NCI-H1417 (cell line): ENCODE measurements at regions not wholly inside any gene's neighbourhood (a gene's known extent, or its start where the extent isn't known, plus 50 kb on each side); places are given as distances from the start of the nearest gene placed in this dataset.
"Not testable (repeated sequence)": the region's sequence is repeated elsewhere in the genome, so short reads cannot be mapped to it uniquely, and the experiment has no call there.

Experiments
- DNase-seq, 3 experiments: peaks; one replicate each; lab custom pipeline; 2025; lab: John Stamatoyannopoulos, UW

- DNase-seq, result peak in 1 of 3 experiments; percentile 50
Measured at GRCh38 chr1:239987103-239987745, 104.5 kb upstream of the FMN2 start.

DNA sequence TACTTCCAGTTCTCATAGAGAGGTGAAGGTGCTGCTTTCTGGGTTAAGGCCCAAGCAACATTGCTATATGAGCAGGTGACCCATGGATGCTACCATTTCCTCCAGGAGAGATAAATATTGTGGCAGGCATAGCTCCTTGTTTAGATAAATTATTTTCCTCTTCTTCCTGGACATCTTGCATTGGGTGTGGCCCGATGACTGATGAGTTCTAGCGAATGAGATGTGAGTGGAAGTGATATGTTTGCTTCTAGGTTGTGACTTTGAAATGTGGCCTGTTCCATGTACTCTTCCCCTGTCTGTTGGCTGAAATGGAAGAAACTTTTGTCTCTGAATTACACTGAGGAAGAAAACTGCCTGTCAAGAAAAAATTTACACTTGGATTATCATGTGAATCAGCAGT, 101.7 kb upstream of the FMN2 start:
- no peak for DNase-seq

DNA sequence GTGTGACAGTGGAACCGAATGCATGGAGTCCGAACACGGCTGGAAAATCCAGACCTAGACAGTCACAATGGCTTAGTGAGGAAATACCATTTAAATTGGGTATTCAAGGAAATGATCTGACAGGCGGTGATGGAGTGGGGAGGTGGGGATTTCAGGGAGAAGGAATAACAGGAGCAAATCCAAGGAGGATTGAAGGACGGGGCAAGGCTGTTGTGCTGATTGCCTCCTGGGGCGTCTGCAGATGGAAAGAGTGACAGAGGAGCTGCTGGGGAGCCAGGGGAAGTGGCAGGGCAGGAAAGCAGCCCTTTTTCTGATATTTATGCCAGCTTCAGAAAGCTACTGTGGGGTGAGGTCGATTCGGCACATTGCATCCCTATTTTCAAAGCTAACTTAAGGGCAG, 99.1 kb upstream of the FMN2 start:
- DNase-seq, result not testable (repeated sequence)

- no peak for DNase-seq
Measured at GRCh38 chr1:239993366-239993765, 98.3 kb upstream of the FMN2 start.

DNA sequence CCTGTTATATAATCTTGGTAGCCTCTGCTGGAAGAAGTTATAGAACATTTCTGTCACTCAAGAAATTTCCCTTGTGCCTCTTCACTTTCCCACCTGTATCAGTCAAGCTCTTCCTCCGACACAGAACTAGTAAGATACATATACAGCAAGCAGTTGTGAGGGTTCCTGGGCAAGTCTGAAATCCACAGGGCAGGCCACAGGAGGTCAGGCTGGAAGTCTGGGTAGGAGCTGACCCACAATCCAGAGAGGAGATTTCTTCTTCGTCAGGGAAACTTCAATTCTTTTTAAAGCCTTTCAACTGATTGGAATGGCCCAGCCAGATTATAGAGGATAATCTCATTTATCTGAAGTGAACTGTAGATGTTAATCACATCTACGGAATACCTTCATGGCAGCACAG, 96.4 kb upstream of the FMN2 start:
- DNase-seq, result no peak

DNA sequence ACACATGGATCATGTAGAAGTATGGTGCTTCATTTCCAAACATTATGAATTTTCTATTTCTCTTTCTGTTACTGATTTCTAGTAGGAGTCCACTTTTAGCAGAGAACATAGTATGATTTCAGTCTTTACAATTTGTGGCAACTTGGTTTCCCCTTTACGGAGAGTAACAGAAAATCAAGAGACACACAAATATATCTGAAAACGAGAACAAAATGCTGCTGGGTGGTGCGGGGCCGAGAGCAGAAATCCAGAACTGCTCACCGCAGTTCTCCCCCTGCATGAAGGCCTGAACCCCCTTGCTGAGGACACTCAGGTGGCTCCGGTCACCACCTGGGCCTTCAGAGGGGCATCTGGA, 94.5 kb upstream of the FMN2 start:
- no peak for DNase-seq

GRCh38 chr1:239997515-239998311, 94.0 kb upstream of the FMN2 start:
- DNase-seq, result peak in 2 of 3 experiments; percentile 45 to 55

- DNase-seq, result peak in 1 of 3 experiments; percentile 75
Measured at GRCh38 chr1:239998312-239998649, 93.4 kb upstream of the FMN2 start.

DNA sequence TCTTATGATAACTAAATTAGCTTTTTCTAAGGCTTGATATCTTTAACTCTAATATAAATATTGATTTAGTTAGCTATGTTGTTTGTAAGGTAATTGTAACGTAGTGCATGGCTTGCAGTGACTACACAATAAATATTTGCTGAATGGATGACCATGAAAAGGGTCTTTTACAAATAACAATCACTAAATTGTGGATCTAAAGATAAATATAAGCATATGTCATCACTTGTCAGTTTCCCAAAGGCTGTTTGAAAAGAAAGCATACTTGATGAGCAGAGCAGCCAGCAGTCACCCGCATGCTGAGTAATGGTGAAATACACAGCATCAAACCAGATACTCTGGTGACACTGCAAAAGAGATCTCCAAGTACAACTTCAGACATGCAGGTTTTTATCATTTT, 92.5 kb upstream of the FMN2 start:
- peak in 2 of 3 experiments; percentile 32 to 79 for DNase-seq

DNA sequence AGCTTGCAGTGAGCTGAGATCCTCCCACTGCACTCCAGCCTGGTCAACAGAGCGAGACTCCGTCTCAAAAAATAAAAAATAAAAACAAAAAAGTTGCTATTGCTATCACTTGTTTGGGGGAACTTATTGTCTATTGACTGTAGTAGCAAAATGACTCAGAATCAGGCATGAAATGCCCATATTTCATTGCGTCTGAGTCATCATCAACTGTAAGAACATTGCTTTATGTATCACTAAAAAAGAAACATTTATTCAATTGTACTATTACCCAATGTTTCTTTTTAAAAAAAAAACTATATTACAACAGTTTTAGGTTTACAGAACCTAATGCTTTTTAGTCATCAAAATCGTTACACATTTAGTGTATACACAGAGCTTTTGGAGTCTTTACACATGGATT, 91.0 kb upstream of the FMN2 start:
- DNase-seq, result no peak

DNA sequence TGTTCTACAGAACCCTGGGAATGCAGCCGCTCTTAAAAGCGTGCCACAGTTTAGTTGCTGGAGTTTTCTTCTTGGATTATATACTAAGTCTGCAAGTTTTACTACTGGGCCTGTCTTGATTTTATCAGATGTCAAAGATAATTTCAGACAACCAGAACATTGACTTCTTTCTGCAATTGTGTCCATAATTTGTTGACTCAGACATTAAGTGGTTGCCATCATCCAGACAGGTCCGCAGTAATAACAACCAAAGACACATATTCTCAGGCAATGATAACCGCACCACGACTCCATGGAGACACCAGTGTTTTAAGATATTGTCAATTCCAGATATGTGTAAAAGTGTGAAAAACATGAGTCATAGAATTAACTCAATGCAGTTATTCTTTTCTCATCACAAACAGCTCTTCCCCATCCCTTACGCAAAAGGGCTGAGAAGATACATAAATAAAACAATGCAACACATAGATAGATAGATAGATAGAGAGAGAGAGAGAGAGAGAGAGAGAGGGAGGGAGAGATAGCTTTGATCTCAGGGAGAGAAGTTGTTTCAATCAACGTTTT, 90.4 kb upstream of the FMN2 start:
- DNase-seq, result peak in 1 of 3 experiments; percentile 17

- DNase-seq, result peak in 1 of 3 experiments; percentile 27
Measured at GRCh38 chr1:240004086-240004749, 87.5 kb upstream of the FMN2 start.

GRCh38 chr1:240005997-240006650, 85.6 kb upstream of the FMN2 start:
- DNase-seq, result no peak

DNA sequence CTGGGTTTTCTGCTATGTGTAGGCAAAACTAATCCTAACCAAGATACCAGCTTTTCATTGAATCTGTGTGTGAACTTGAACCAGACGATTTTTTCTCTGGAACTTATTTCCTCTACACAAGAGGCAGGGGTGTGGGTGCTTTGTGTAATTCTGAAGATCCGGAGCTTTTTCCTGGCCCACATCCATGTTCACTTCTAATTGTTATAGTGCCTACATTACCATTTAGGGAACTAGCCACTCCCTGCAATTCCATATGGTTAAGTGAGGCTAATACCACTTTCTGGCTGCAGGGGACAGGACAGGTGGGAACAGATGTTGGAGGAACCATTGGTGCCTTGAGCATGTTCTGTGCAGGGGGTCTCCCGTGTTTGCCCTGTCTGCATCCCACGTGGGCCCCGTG, 83.4 kb upstream of the FMN2 start:
- DNase-seq, result no peak

DNA sequence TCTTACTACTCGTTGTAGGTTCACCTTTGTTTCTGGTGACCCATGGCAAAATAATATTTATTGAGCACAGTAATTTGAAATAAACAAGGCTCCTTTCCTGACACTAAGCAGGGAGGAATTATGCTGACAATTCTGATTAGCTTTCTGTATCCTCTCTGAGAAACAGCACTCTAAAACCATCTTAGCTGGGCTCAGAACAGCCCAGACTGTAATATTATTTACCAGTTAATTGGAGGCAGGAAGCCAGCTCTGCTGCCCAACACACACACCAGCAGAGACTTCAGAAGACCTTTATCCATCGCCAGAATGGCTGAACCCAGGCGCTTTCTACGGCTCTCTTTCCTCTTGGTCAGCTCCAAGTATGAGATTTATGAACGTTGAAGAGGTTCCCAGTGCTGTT, 77.6 kb upstream of the FMN2 start:
- DNase-seq, result peak in 1 of 3 experiments; percentile 30

DNA sequence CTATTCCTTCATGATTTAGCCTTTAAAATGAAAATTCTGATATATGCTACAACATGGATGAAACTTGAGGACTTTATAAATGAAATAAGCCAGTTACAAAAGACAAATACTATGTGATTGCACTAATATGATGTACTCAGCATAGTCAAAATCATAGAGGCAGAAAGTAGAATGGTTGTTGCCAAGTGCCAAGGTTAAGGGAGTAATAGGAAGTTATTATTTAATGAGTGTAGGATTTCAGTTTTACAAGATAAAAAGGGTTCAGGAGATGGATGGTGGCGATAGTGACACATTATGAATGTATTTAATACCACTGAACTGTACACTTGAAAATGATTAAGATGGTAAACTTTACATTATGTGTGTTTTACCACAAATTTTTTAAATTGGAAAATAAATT, 73.1 kb upstream of the FMN2 start:
- DNase-seq, result no peak

- DNase-seq, result no peak
Measured at GRCh38 chr1:240019524-240019923, 72.2 kb upstream of the FMN2 start.

- no peak for DNase-seq
Measured at GRCh38 chr1:240020871-240021270, 70.8 kb upstream of the FMN2 start.

- DNase-seq, result no peak
Measured at GRCh38 chr1:240021709-240022108, 70.0 kb upstream of the FMN2 start.

DNA sequence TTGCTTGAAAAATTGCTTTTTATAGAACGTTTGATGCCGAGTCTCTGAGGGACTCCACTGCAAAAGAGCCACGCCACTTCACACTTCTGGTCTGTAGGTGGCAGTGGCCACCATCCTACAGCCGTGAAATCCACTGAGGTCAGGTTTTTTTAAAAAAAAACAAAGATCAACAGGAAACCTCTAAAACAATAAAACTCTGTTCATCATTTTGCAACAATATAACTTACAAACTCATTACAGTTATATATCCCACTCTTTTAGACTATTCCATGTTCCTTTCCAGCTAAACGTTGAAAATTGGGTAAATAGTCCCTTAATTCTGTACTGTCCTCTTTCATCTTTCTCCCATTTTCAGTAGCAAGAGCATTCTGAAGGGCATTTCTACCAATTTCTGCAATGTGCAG, 64.6 kb upstream of the FMN2 start:
- DNase-seq, result peak; percentile 13 to 77 (median 26)

- DNase-seq, result no peak
Measured at GRCh38 chr1:240029418-240029817, 62.3 kb upstream of the FMN2 start.

- no peak for DNase-seq
Measured at GRCh38 chr1:240030236-240030635, 61.4 kb upstream of the FMN2 start.
